Stimulated activated CD4-positive, alpha-beta T cell treated with anti-CD3 and anti-CD28 coated beads, TNF-alpha, amount 100 ng/mL, for 48 hours (primary cell): ENCODE measurements at regions not wholly inside any gene's neighbourhood (a gene's known extent, or its start where the extent isn't known, plus 50 kb on each side); places are given as distances from the start of the nearest gene placed in this dataset.
"Not testable (repeated sequence)": the region's sequence is repeated elsewhere in the genome, so short reads cannot be mapped to it uniquely, and the experiment has no call there.

Experiments
- DNase-seq, 3 donors: peaks; one replicate each; pipeline ENCODE4 v3.0.0-alpha.2; 2020; ENCODE audit warnings: low read depth in 3 of 3

- no peak for DNase-seq
Measured at GRCh38 chr2:52314231-52314630, 1282.3 kb upstream of the NRXN1 start.

GRCh38 chr2:52312486-52312885, 1280.6 kb upstream of the NRXN1 start:
- no peak for DNase-seq

GRCh38 chr2:52311862-52312261, 1279.9 kb upstream of the NRXN1 start:
- DNase-seq = no peak

- DNase-seq = no peak
Measured at GRCh38 chr2:52308156-52308555, 1276.2 kb upstream of the NRXN1 start.

- DNase-seq = no peak
Measured at GRCh38 chr2:52294628-52295027, 1262.7 kb upstream of the NRXN1 start.

GRCh38 chr2:52292801-52293200, 1260.9 kb upstream of the NRXN1 start:
- DNase-seq = no peak

- DNase-seq = no peak
Measured at GRCh38 chr2:52289741-52290140, 1257.8 kb upstream of the NRXN1 start.

GRCh38 chr2:52288596-52288995, 1256.7 kb upstream of the NRXN1 start:
- DNase-seq = no peak

- no peak for DNase-seq
Measured at GRCh38 chr2:52269696-52270485, 1238.0 kb upstream of the NRXN1 start.

- no peak for DNase-seq
Measured at GRCh38 chr2:52264911-52265310, 1233.0 kb upstream of the NRXN1 start.

- no peak for DNase-seq
Measured at GRCh38 chr2:52264488-52264887, 1232.6 kb upstream of the NRXN1 start.

GRCh38 chr2:52260904-52261303, 1229.0 kb upstream of the NRXN1 start:
- no peak for DNase-seq

GRCh38 chr2:52258967-52259366, 1227.0 kb upstream of the NRXN1 start:
- not testable (repeated sequence) for DNase-seq

- DNase-seq = no peak
Measured at GRCh38 chr2:52258038-52258437, 1226.1 kb upstream of the NRXN1 start.

- DNase-seq = no peak
Measured at GRCh38 chr2:52253416-52253980, 1221.6 kb upstream of the NRXN1 start.

- no peak for DNase-seq
Measured at GRCh38 chr2:52238782-52239181, 1206.8 kb upstream of the NRXN1 start.

- no peak for DNase-seq
Measured at GRCh38 chr2:52222128-52222527, 1190.2 kb upstream of the NRXN1 start.

- no peak for DNase-seq
Measured at GRCh38 chr2:52220393-52220792, 1188.5 kb upstream of the NRXN1 start.

- DNase-seq = no peak
Measured at GRCh38 chr2:52210611-52211010, 1178.7 kb upstream of the NRXN1 start.

- no peak for DNase-seq
Measured at GRCh38 chr2:52210161-52210560, 1178.2 kb upstream of the NRXN1 start.

- no peak for DNase-seq
Measured at GRCh38 chr2:52194342-52194741, 1162.4 kb upstream of the NRXN1 start.

GRCh38 chr2:52193804-52194203, 1161.9 kb upstream of the NRXN1 start:
- DNase-seq = no peak

- DNase-seq = no peak
Measured at GRCh38 chr2:52192656-52193055, 1160.7 kb upstream of the NRXN1 start.

GRCh38 chr2:52181080-52181479, 1149.1 kb upstream of the NRXN1 start:
- no peak for DNase-seq
